Esophagus muscularis mucosa (tissue), 4 donors: ENCODE measurements at regions not wholly inside any gene's neighbourhood (a gene's known extent, or its start where the extent isn't known, plus 50 kb on each side); places are given as distances from the start of the nearest gene placed in this dataset.

Source experiments
- DNase-seq: peaks from one replicate; pipeline ENCODE4 v3.0.0-alpha.2; 2017; ENCODE audit errors: extremely low spot score
- H3K27ac ChIP-seq, 4 donors: fragments of 200-600 bp; sonication (generic); replicated peaks in 1 of 4; 1 replicate in 3 of 4; 2 replicates in 1 of 4; pipeline ENCODE4 v1.5.1; 2016 to 2019; ENCODE audit warnings: mild to moderate bottlenecking in 1 of 4
- H3K27me3 ChIP-seq, 4 donors: fragments of 200-600 bp; sonication (generic); one replicate each; pipeline versions ENCODE4 v1.5.1 to v1.6.0; 2016 to 2019
- H3K36me3 ChIP-seq, 4 donors: fragments of 200-600 bp; sonication (generic); one replicate each; pipeline ENCODE4 v1.5.1; 2016 to 2019
- H3K4me1 ChIP-seq, 4 donors: fragments of 200-600 bp; sonication (generic); one replicate each; pipeline ENCODE4 v1.5.1; 2016 to 2019
- H3K4me3 ChIP-seq, 4 donors: fragments of 200-600 bp; sonication (generic); 1 replicate in 2 of 4; 2 replicates in 2 of 4; pipeline ENCODE4 v1.5.1; 2016 to 2019; ENCODE audit warnings: mild to moderate bottlenecking in 4 of 4, moderate library complexity in 1 of 4
- H3K9me3 ChIP-seq, 4 donors: fragments of 200-600 bp; sonication (generic); 1 replicate in 3 of 4; 2 replicates in 1 of 4; pipeline ENCODE4 v1.5.1; 2016 to 2019
- CTCF ChIP-seq, 3 experiments: fragments of 200-600 bp in 2 of 3; fragments of 450-650 bp in 1 of 3; sonication (generic) in 2 of 3; IDR thresholded peaks; one replicate each; pipeline ENCODE4 v1.5.1; 2017 to 2019; ENCODE audit warnings: antibody characterized with exemption in 3 of 3, mild to moderate bottlenecking in 2 of 3, moderate library complexity in 1 of 3
- EP300 ChIP-seq: sonication (generic); formaldehyde crosslinking; IDR thresholded peaks from one replicate; pipeline ENCODE4 v1.6.1; 2017; ENCODE audit warnings: antibody characterized with exemption
- POLR2A ChIP-seq: fragments of 450-650 bp; IDR thresholded peaks from one replicate; pipeline ENCODE4 v1.6.1; 2017; ENCODE audit warnings: antibody characterized with exemption, moderate library complexity, mild to moderate bottlenecking, low read depth
- POLR2AphosphoS5 ChIP-seq, 2 donors: sonication (generic); formaldehyde crosslinking; IDR thresholded peaks; one replicate each; pipeline ENCODE4 v1.6.1; 2017; ENCODE audit warnings: antibody characterized with exemption in 2 of 2
- WGBS: methylation state at CpG from one replicate; pipeline ENCODE4 v1.1.5; 2018; 5-methylcytosine and 5-hydroxymethylcytosine counted together
- intact Hi-C: fragments of 100-400 bp; cut with DNase I; formaldehyde crosslinking; loops from one replicate; pipeline ENCODE4 v1.15.1; 2023

GRCh38 chr16:85309656-85310587 lies 197.7 kb upstream of the CIBAR2 start:
- Histone ChIP-seq H3K27me3 (no peaks in the 10 kb centered on the region), H3K9me3 (no peaks in the 10 kb centered on the region), H3K4me3 (no peak overlapping the region), H3K27ac (peak overlapping the region; percentile 12 to 72 (median 27)), H3K36me3 (no peaks in the 10 kb centered on the region), H3K4me1 (peaks cover 44 to 96% (median 83%) of the 10 kb centered on the region in 4 donors)
- no peak for DNase-seq
- 66% methylated on average over 25 of the region's 37 CpGs for WGBS
- TF ChIP-seq POLR2A (no peak), POLR2AphosphoS5 (IDR thresholded peaks at IDR 0.05) (peak in 1 of 2 donors; percentile 19), EP300 (no peak), CTCF (IDR thresholded peaks at IDR 0.05) (no peak)
- intact Hi-C loops = loop anchor here (10.0 kb wide), 2 partner anchors 305 to 405 kb away; partner anchors contain the start of gene GSE1

GRCh38 chr16:85310868-85311585 lies 198.8 kb upstream of the CIBAR2 start:
- DNase-seq = no peak
- peaks cover 44 to 92% (median 77%) of the 10 kb centered on the region in 4 donors for H3K4me1 ChIP-seq
- H3K9me3 ChIP-seq = no peaks in the 10 kb centered on the region
- H3K27me3 ChIP-seq = no peaks in the 10 kb centered on the region
- intact Hi-C loops = loop anchor here (10.0 kb wide), 1 partner anchor 304 kb away; the partner anchor contains the start of gene GSE1
- H3K36me3 ChIP-seq = no peaks in the 10 kb centered on the region
- no peak for TF ChIP-seq CTCF (IDR thresholded peaks at IDR 0.05)
- TF ChIP-seq POLR2A = no peak
- no peak for TF ChIP-seq EP300
- no peak for TF ChIP-seq POLR2AphosphoS5 (IDR thresholded peaks at IDR 0.05)
- H3K27ac ChIP-seq = peak overlapping the region in 3 of 4 donors; percentile 1 to 12 (median 12)
- 34% methylated on average over 23 of the region's 27 CpGs for WGBS
- no peak overlapping the region for H3K4me3 ChIP-seq

- no peak for DNase-seq
- Histone ChIP-seq H3K27ac (no peak overlapping the region), H3K9me3 (no peaks in the 10 kb centered on the region), H3K36me3 (no peaks in the 10 kb centered on the region), H3K4me1 (peaks cover 39 to 91% (median 76%) of the 10 kb centered on the region in 4 donors), H3K27me3 (no peaks in the 10 kb centered on the region), H3K4me3 (no peak overlapping the region)
- WGBS = 89% methylated on average over 11 of the region's 14 CpGs
- TF ChIP-seq EP300 (no peak), POLR2A (no peak), CTCF (IDR thresholded peaks at IDR 0.05) (no peak), POLR2AphosphoS5 (IDR thresholded peaks at IDR 0.05) (no peak)
- intact Hi-C loops = loop anchor here (10.0 kb wide), 1 partner anchor 303 kb away; the partner anchor contains the start of gene GSE1
Measured at GRCh38 chr16:85311741-85312140, 199.5 kb upstream of the CIBAR2 start.

- no peak overlapping the region for H3K27ac ChIP-seq
- no peak for DNase-seq
- H3K9me3 ChIP-seq = no peaks in the 10 kb centered on the region
- WGBS = 92% methylated on average over 11 of the region's 11 CpGs
- peaks cover 34 to 91% (median 76%) of the 10 kb centered on the region in 4 donors for H3K4me1 ChIP-seq
- no peaks in the 10 kb centered on the region for H3K27me3 ChIP-seq
- no peaks in the 10 kb centered on the region for H3K36me3 ChIP-seq
- TF ChIP-seq CTCF (IDR thresholded peaks at IDR 0.05) (no peak), EP300 (no peak), POLR2AphosphoS5 (IDR thresholded peaks at IDR 0.05) (no peak), POLR2A (no peak)
- intact Hi-C loops = loop anchor here (10.0 kb wide), 1 partner anchor 303 kb away; the partner anchor contains the start of gene GSE1
- H3K4me3 ChIP-seq = no peak overlapping the region
Measured at GRCh38 chr16:85312174-85312573, 199.9 kb upstream of the CIBAR2 start.
